ENCODE measurements at regions not wholly inside any gene's neighbourhood (a gene's known extent, or its start where the extent isn't known, plus 50 kb on each side); places are given as distances from the start of the nearest gene placed in this dataset.

GRCh38 chr13:86429756-86430155 lies 630.5 kb upstream of the SLITRK6 start:
- no peak for TF ChIP-seq CTCF (IDR thresholded peaks at IDR 0.05; ENCODE audit: poor library complexity)
- TF ChIP-seq EZH2 (IDR thresholded peaks at IDR 0.05; ENCODE audit: borderline replicate concordance) = no peak

Measured in hepatocyte (in vitro differentiated cells).